ENCODE measurements at regions not wholly inside any gene's neighbourhood (a gene's known extent, or its start where the extent isn't known, plus 50 kb on each side); places are given as distances from the start of the nearest gene placed in this dataset.

- BruUV-seq (replicated peaks), result no TSS peak
- Histone ChIP-seq H3F3A (ENCODE audit: low read length, unreplicated experiment) (no peaks in the 10 kb centered on the region), H2AFZ (ENCODE audit: low read length) (no peak overlapping the region), H3K27me3 (ENCODE audit: low read length) (no peaks in the 10 kb centered on the region), H3K27ac (ENCODE audit: low read length) (no peak overlapping the region), H3K4me2 (ENCODE audit: low read length) (no peak overlapping the region), H3K79me2 (ENCODE audit: low read length) (no peaks in the 10 kb centered on the region), H3K9me3 (ENCODE audit: low read length) (no peaks in the 10 kb centered on the region), H3K9me2 (replicated peaks; ENCODE audit: low read length) (no peaks in the 10 kb centered on the region), H3K36me3 (ENCODE audit: low read depth, low read length) (no peaks in the 10 kb centered on the region), H3K9ac (ENCODE audit: low read length) (no peak overlapping the region), H4K20me1 (ENCODE audit: low read length) (no peaks in the 10 kb centered on the region), H3K4me3 (ENCODE audit: low read length) (no peak overlapping the region), H3K4me1 (ENCODE audit: insufficient read depth, low read length) (peaks cover 10% of the 10 kb centered on the region)
- ChIA-PET CTCF (no interaction called here), POLR2A (ENCODE audit: unreplicated experiment) (no interaction called here)
- DNase-seq, result no peak
- ATAC-seq, result no peak
- TF ChIP-seq EZH2phosphoT487 (IDR thresholded peaks at IDR 0.05; ENCODE audit: borderline replicate concordance, low read length), result no peak
- no peak for TF ChIP-seq EZH2 (IDR thresholded peaks at IDR 0.05; ENCODE audit: low read length, unreplicated experiment)
- no peak for TF ChIP-seq CTCF (conservative IDR thresholded peaks at IDR 0.05; ENCODE audit: low read depth, low read length)
- intact Hi-C loops (cut with micrococcal nuclease), result loop anchor here (10.0 kb wide), 1 partner anchor 80 kb away; no protein-coding TSS in a partner anchor
Observed at GRCh38 chr5:125194883-125195282, 448.4 kb upstream of the ZNF608 start.

- POLR2A ChIA-PET (ENCODE audit: unreplicated experiment), result no interaction called here
- no peak for ATAC-seq
- no peak overlapping the region for H3K4me2 ChIP-seq (ENCODE audit: low read length)
Observed at GRCh38 chr5:125196481-125197111, 450.2 kb upstream of the ZNF608 start.

More at GRCh38 chr5:125196481-125197111, 450.2 kb upstream of the ZNF608 start:
- no peaks in the 10 kb centered on the region for H3K4me1 ChIP-seq (ENCODE audit: insufficient read depth, low read length)
- H3K27ac ChIP-seq (ENCODE audit: low read length), result no peak overlapping the region
- H3K4me3 ChIP-seq (ENCODE audit: low read length), result no peak overlapping the region
- H4K20me1 ChIP-seq (ENCODE audit: low read length), result no peaks in the 10 kb centered on the region
- H3K27me3 ChIP-seq (ENCODE audit: low read length), result no peaks in the 10 kb centered on the region
- no TSS peak for BruUV-seq (replicated peaks)
- H3K9ac ChIP-seq (ENCODE audit: low read length), result no peak overlapping the region
- no peaks in the 10 kb centered on the region for H3K9me3 ChIP-seq (ENCODE audit: low read length)
- DNase-seq, result no peak
- intact Hi-C loops (cut with micrococcal nuclease), result loop anchor here (10.0 kb wide), 1 partner anchor 78 kb away; no protein-coding TSS in a partner anchor
- H2AFZ ChIP-seq (ENCODE audit: low read length), result no peak overlapping the region
- no peaks in the 10 kb centered on the region for H3K79me2 ChIP-seq (ENCODE audit: low read length)
- no peak for TF ChIP-seq EZH2 (IDR thresholded peaks at IDR 0.05; ENCODE audit: low read length, unreplicated experiment)
- no peak for TF ChIP-seq EZH2phosphoT487 (IDR thresholded peaks at IDR 0.05; ENCODE audit: borderline replicate concordance, low read length)
- no peak for TF ChIP-seq CTCF (conservative IDR thresholded peaks at IDR 0.05; ENCODE audit: low read depth, low read length)
- H3K9me2 ChIP-seq (replicated peaks; ENCODE audit: low read length), result no peaks in the 10 kb centered on the region
- CTCF ChIA-PET, result no interaction called here
- no peaks in the 10 kb centered on the region for H3F3A ChIP-seq (ENCODE audit: low read length, unreplicated experiment)
- H3K36me3 ChIP-seq (ENCODE audit: low read depth, low read length), result no peaks in the 10 kb centered on the region
